ENCODE measurements at regions not wholly inside any gene's neighbourhood (a gene's known extent, or its start where the extent isn't known, plus 50 kb on each side); places are given as distances from the start of the nearest gene placed in this dataset.

DNA sequence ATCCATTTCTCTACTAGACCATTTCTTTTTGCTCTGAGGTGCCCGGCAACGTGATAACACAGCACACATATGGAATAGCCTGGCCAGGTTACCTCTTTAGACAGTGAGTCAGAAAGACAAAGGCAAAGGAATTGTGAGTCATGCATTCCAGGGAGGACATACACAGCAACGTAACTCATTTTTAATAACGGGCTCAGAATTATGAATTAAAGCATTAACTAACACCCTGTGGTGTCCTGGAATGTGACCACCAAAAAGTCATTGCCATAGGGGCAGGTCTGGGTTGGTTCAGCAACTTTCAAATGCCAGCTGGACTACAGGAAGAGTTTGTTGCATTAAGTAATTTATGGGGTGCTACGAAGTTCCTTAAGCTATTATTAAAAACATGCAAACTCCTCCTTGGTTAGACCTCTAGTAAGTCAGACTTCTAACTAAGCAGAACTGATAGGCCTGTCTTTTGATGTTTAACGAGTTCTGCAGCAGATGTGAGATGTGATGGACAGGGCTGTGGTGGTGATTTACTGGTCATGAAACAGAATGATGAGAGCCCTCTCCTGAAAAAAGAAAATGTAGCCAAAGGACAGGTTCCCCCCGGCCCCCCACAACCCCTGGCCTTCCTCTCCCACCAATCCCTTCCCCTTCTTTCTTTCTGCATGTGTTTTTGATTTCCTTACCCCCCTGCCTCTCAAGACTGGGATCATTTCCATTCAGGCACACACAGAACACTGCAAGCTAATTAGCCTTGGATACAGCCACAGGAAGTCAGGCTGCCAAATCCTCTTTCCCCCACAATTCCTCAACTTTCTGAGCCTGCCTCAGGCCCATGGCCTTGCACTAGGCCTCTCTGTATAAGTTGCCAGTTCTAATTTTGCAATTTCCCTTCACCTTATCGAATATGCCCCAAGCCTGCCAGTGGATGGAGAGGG lies 88.9 kb upstream of the HAO2 start:
- Histone ChIP-seq H3K27me3 (no peaks in the 10 kb centered on the region), H3K27ac (peak overlapping the region in 1 of 2 donors; percentile 35), H3K4me1 (no peaks in the 10 kb centered on the region), H3K4me3 (no peak overlapping the region), H3K9me3 (no peaks in the 10 kb centered on the region), H3K36me3 (no peaks in the 10 kb centered on the region)
- TF ChIP-seq POLR2A (IDR thresholded peaks at IDR 0.05): no peak
- TF ChIP-seq, protein P1, sequence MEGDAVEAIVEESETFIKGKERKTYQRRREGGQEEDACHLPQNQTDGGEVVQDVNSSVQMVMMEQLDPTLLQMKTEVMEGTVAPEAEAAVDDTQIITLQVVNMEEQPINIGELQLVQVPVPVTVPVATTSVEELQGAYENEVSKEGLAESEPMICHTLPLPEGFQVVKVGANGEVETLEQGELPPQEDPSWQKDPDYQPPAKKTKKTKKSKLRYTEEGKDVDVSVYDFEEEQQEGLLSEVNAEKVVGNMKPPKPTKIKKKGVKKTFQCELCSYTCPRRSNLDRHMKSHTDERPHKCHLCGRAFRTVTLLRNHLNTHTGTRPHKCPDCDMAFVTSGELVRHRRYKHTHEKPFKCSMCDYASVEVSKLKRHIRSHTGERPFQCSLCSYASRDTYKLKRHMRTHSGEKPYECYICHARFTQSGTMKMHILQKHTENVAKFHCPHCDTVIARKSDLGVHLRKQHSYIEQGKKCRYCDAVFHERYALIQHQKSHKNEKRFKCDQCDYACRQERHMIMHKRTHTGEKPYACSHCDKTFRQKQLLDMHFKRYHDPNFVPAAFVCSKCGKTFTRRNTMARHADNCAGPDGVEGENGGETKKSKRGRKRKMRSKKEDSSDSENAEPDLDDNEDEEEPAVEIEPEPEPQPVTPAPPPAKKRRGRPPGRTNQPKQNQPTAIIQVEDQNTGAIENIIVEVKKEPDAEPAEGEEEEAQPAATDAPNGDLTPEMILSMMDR (IDR thresholded peaks at IDR 0.05): no peak
- intact Hi-C loops (cut with DNase I; ENCODE audit: low total_unique reads): loop anchor here (10.0 kb wide), 1 partner anchor 85 kb away; the partner anchor contains the start of gene HAO2
- peak in 1 of 2 donors; percentile 15 for DNase-seq

DNA sequence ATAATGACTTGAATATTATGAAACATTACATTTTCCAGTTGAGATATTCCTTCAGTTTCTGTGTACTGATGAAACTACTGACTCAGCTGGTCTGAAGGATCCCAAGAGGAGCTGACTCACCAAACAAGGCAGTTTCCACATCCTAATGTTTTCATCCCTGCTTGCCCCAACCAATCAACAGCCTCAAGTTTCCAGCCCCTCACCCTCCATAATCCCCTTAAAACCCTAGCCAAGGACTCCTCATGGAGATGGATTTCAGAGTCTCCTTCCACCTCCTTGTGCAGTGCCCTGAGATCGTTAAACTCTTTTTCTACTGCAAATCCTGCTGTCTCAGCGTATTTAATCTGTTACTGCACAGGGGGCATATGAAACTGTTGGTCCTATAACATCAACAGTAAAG lies 83.1 kb upstream of the HAO2 start:
- DNase-seq: no peak
- Histone ChIP-seq H3K4me3 (no peak overlapping the region), H3K36me3 (no peaks in the 10 kb centered on the region), H3K9me3 (no peaks in the 10 kb centered on the region), H3K4me1 (no peaks in the 10 kb centered on the region), H3K27me3 (no peaks in the 10 kb centered on the region), H3K27ac (no peak overlapping the region)
- TF ChIP-seq, protein P1 (IDR thresholded peaks at IDR 0.05): no peak
- TF ChIP-seq POLR2A (IDR thresholded peaks at IDR 0.05): no peak
- intact Hi-C loops (cut with DNase I; ENCODE audit: low total_unique reads): loop anchor here (10.0 kb wide), 1 partner anchor 79 kb away; the partner anchor contains the start of gene HAO2

DNA sequence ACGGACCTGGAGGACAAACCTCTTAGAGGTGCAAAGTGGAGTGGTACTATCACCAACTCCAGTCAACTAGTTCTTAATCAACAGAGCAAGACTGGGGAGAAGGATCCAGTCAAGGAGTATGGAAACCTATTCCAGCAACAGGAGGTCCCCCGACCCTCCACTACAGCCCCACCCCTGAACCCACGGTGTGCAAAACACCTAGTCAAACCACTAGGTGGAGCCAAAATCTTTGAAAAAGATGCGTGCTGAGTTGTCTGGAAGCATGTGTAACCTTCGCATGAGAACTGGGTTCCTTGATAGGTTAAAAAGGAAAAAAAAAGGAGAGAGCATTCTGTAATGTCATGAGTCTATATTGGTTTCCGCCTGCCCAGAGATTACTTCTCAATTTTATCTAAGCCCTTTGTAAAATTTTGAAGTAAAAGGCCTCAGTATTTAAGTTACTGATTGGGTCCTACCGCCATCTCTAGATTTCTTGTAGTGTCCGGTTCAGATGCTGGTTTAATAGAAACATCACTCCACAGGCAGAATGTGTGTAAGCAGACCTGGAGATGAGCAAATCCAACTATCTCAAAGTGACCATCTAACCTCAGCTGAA lies 81.9 kb upstream of the HAO2 start:
- TF ChIP-seq, protein P1 (IDR thresholded peaks at IDR 0.05): peak; percentile 12 to 42 (median 32)
- no peak for TF ChIP-seq POLR2A (IDR thresholded peaks at IDR 0.05)
- intact Hi-C loops (cut with DNase I; ENCODE audit: low total_unique reads): loop anchor here (10.0 kb wide), 1 partner anchor 78 kb away; the partner anchor contains the start of gene HAO2
- DNase-seq: no peak

DNA sequence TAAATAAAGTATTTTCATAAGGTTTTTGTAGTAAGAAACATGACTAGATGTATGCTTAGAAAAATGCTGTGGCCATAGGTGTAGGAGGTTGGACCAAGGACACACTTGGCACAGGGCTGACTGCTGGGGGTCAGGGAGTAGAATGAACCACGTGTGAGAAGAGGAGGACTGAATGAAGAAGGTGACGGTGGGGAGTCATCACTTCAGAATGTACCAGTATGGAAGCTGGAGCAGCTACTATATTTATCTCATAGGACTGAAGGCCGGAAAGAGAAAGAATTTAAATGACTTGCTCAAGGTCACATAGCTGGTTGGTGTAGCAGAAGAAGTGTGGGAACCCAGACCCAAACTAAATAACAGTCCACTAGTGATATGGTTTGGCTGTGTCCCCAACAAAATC lies 79.8 kb upstream of the HAO2 start:
- H3K27me3 ChIP-seq: no peaks in the 10 kb centered on the region
- H3K4me1 ChIP-seq: no peaks in the 10 kb centered on the region
- H3K4me3 ChIP-seq: no peak overlapping the region
- no peaks in the 10 kb centered on the region for H3K9me3 ChIP-seq
- no peak for DNase-seq
- intact Hi-C loops (cut with DNase I; ENCODE audit: low total_unique reads): loop anchor here (10.0 kb wide), 1 partner anchor 76 kb away; the partner anchor contains the start of gene HAO2
- H3K27ac ChIP-seq: no peak overlapping the region
- H3K36me3 ChIP-seq: no peaks in the 10 kb centered on the region
- no peak for TF ChIP-seq POLR2A (IDR thresholded peaks at IDR 0.05)
- TF ChIP-seq, protein P1 (IDR thresholded peaks at IDR 0.05): no peak

More for the DNA sequence above, 81.9 kb upstream of the HAO2 start:
- no peaks in the 10 kb centered on the region for H3K36me3 ChIP-seq
- H3K27me3 ChIP-seq: no peaks in the 10 kb centered on the region
- no peaks in the 10 kb centered on the region for H3K9me3 ChIP-seq
- H3K4me3 ChIP-seq: no peak overlapping the region
- H3K4me1 ChIP-seq: no peaks in the 10 kb centered on the region
- H3K27ac ChIP-seq: no peak overlapping the region

DNA sequence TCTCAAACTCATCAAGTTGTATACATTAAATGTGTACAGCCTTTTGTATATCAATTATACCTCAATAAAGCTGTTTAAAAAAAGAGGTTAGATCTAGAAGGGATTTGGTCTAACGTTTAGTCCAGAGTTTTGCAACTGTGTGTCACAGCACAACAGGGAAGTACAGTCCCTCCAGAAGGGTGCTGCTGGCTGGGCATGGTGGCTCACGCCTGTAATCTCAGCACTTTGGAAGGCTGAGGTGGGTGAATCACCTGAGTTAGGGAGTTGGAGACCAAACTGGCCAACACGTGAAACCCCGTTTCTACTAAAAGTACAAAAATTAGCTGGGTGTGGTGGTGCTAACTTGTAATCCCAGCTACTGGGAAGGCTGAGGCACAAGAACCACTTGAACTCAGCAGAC lies 78.3 kb upstream of the HAO2 start:
- no peak for TF ChIP-seq POLR2A (IDR thresholded peaks at IDR 0.05)
- TF ChIP-seq, protein P1 (IDR thresholded peaks at IDR 0.05): no peak
- intact Hi-C loops (cut with DNase I; ENCODE audit: low total_unique reads): no loop called here

More for the DNA sequence above, 78.3 kb upstream of the HAO2 start:
- Histone ChIP-seq H3K27ac (no peak overlapping the region), H3K36me3 (no peaks in the 10 kb centered on the region), H3K4me3 (no peak overlapping the region), H3K4me1 (no peaks in the 10 kb centered on the region), H3K9me3 (no peaks in the 10 kb centered on the region), H3K27me3 (no peaks in the 10 kb centered on the region)
- DNase-seq: no peak
